ENCODE measurements at regions not wholly inside any gene's neighbourhood (a gene's known extent, or its start where the extent isn't known, plus 50 kb on each side); places are given as distances from the start of the nearest gene placed in this dataset.

DNA sequence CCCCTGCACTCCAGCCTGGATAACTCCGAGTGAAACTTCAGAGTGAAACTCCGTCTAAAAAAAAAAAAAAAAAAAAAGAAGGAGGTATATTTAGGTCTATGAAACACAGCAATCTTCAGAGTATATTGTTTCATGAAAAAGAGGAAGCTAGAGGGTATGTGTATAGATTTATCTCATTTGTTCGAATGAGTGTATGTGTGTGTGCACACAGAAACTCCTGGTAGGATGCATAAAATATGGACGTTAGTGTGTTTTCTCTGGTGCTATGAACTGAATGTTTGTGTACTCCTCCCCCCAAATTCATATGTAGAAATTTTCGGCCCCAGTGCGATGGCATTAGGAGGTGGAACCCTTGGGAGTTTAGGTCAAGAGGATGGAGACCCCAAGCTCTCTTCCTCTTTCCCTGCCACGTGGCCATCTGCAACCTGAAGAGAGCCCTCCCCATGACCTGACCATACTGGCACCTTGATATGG lies 98.6 kb upstream of the KLF13 start:
- no peak overlapping the region for H3K27ac ChIP-seq
- TF ChIP-seq, protein P1, sequence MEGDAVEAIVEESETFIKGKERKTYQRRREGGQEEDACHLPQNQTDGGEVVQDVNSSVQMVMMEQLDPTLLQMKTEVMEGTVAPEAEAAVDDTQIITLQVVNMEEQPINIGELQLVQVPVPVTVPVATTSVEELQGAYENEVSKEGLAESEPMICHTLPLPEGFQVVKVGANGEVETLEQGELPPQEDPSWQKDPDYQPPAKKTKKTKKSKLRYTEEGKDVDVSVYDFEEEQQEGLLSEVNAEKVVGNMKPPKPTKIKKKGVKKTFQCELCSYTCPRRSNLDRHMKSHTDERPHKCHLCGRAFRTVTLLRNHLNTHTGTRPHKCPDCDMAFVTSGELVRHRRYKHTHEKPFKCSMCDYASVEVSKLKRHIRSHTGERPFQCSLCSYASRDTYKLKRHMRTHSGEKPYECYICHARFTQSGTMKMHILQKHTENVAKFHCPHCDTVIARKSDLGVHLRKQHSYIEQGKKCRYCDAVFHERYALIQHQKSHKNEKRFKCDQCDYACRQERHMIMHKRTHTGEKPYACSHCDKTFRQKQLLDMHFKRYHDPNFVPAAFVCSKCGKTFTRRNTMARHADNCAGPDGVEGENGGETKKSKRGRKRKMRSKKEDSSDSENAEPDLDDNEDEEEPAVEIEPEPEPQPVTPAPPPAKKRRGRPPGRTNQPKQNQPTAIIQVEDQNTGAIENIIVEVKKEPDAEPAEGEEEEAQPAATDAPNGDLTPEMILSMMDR (conservative IDR thresholded peaks at IDR 0.05) = no peak
- no peak for TF ChIP-seq ZFX (IDR thresholded peaks at IDR 0.05)

GRCh38 chr15:31228980-31229826 lies 97.4 kb upstream of the KLF13 start:
- H3K27ac ChIP-seq = no peak overlapping the region

GRCh38 chr15:31230630-31231485 lies 95.8 kb upstream of the KLF13 start:
- no peak overlapping the region for H3K27ac ChIP-seq

More at GRCh38 chr15:31228980-31229826, 97.4 kb upstream of the KLF13 start:
- TF ChIP-seq ZFX (IDR thresholded peaks at IDR 0.05) = no peak
- TF ChIP-seq, protein P1 (conservative IDR thresholded peaks at IDR 0.05) = no peak

DNA sequence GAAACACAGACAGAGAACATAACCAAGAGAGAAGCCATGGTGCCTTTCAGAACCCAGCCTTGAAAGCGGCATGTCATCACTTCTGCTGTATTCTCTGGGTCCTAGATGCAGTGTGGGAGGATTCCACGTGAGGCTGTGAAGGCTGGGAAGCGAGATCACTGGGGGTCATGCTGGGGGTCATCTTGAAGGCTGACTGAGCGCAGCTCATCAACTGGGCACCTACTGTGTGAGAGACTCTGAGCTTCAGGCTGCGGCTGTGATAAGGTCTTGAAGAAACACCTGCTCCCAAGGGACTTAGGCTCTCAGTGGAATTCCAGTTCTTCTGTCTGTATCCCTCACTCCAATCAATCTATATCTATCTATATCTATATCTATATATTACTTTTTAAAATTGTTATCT lies 91.8 kb upstream of the KLF13 start:
- no peak overlapping the region for H3K27ac ChIP-seq
- no peak for TF ChIP-seq ZFX (IDR thresholded peaks at IDR 0.05)
- TF ChIP-seq, protein P1 (conservative IDR thresholded peaks at IDR 0.05) = no peak

More at GRCh38 chr15:31230630-31231485, 95.8 kb upstream of the KLF13 start:
- TF ChIP-seq, protein P1 (conservative IDR thresholded peaks at IDR 0.05) = no peak
- TF ChIP-seq ZFX (IDR thresholded peaks at IDR 0.05) = no peak

- no peak for TF ChIP-seq ZFX (IDR thresholded peaks at IDR 0.05)
- TF ChIP-seq, protein P1 (conservative IDR thresholded peaks at IDR 0.05) = no peak
- no peak overlapping the region for H3K27ac ChIP-seq
Measured at GRCh38 chr15:31235311-31236183, 91.1 kb upstream of the KLF13 start.

- no peak overlapping the region for H3K27ac ChIP-seq
- TF ChIP-seq ZFX (IDR thresholded peaks at IDR 0.05) = no peak
- TF ChIP-seq, protein P1 (conservative IDR thresholded peaks at IDR 0.05) = no peak
Measured at GRCh38 chr15:31236184-31237042, 90.2 kb upstream of the KLF13 start.

Measured in C4-2B (cell line).